CD4-positive, alpha-beta T cell (primary cell): ENCODE measurements at regions not wholly inside any gene's neighbourhood (a gene's known extent, or its start where the extent isn't known, plus 50 kb on each side); places are given as distances from the start of the nearest gene placed in this dataset.

Experiments used
- ATAC-seq: fragments of 200-7000 bp; cut with Tn5 transposase; one replicate; pipeline ENCODE4 v1.10.0; 2022; ENCODE audit warnings: mild to moderate bottlenecking; ENCODE audit not compliant: poor library complexity
- CTCF ChIA-PET: fragments of 350-600 bp; sonication (Branson Sonifier 250); formaldehyde crosslinking; loops from one replicate; lab custom pipeline; 2021; ENCODE audit warnings: antibody characterized with exemption, inconsistent platforms; lab: Charles Lee
- POLR2A ChIA-PET: fragments of 350-600 bp; sonication (Branson Sonifier 250); formaldehyde crosslinking; loops from one replicate; lab custom pipeline; 2021; ENCODE audit warnings: antibody characterized with exemption, inconsistent platforms; lab: Charles Lee
- DNase-seq, 14 experiments: peaks; one replicate each; pipeline ENCODE4 v3.0.0-alpha.2; 2013 to 2020; ENCODE audit warnings: mixed read lengths in 2 of 14
- H3K27ac ChIP-seq, 2 donors: one replicate each; pipeline versions ENCODE4 v1.5.1 to v1.7.0; 2013; ENCODE audit warnings: low read length in 2 of 2, low read depth in 1 of 2, mild to moderate bottlenecking in 1 of 2
- H3K27me3 ChIP-seq, 2 experiments: 1 replicate in 1 of 2; 2 replicates in 1 of 2; pipeline versions ENCODE4 v1.6.1 to v1.7.0; 2013; ENCODE audit warnings: low read length in 2 of 2, control low read depth in 1 of 2, mild to moderate bottlenecking in 1 of 2, moderate library complexity in 1 of 2; ENCODE audit not compliant: insufficient read depth in 2 of 2, control insufficient read depth in 1 of 2
- H3K36me3 ChIP-seq: one replicate; pipeline ENCODE4 v1.6.1; 2013; ENCODE audit warnings: low read length, control low read depth; ENCODE audit not compliant: insufficient read depth
- H3K4me1 ChIP-seq: one replicate; pipeline ENCODE4 v1.6.1; 2013; ENCODE audit warnings: low read length, control low read depth; ENCODE audit not compliant: insufficient read depth
- H3K4me3 ChIP-seq: one replicate; pipeline ENCODE4 v1.5.1; 2013; ENCODE audit warnings: mild to moderate bottlenecking, low read length, moderate library complexity
- H3K9me3 ChIP-seq, 2 experiments: 1 replicate in 1 of 2; 2 replicates in 1 of 2; pipeline versions ENCODE4 v1.6.1 to v1.7.0; 2013; ENCODE audit warnings: low read length in 2 of 2, mild to moderate bottlenecking in 2 of 2, control low read depth in 1 of 2, moderate library complexity in 1 of 2; ENCODE audit not compliant: control insufficient read depth in 1 of 2, insufficient read depth in 1 of 2
- H3K27ac Mint-ChIP-seq: one replicate; pipeline ENCODE4 v1.8.0; 2020; ENCODE audit warnings: mixed read lengths
- H3K27me3 Mint-ChIP-seq: one replicate; pipeline ENCODE4 v1.8.0; 2021; ENCODE audit warnings: mixed read lengths
- H3K36me3 Mint-ChIP-seq: one replicate; pipeline ENCODE4 v1.8.0; 2021; ENCODE audit warnings: low read depth, mixed read lengths
- H3K4me1 Mint-ChIP-seq: one replicate; pipeline ENCODE4 v1.8.0; 2021; ENCODE audit warnings: low read depth, mixed read lengths
- H3K4me3 Mint-ChIP-seq: one replicate; pipeline ENCODE4 v1.8.0; 2020; ENCODE audit warnings: mild to moderate bottlenecking, mixed read lengths
- H3K9me3 Mint-ChIP-seq: one replicate; pipeline ENCODE4 v1.8.0; 2020; ENCODE audit warnings: mixed read lengths
- CTCF ChIP-seq: fragments of 200-600 bp; IDR thresholded peaks from one replicate; pipeline ENCODE4 v1.8.0; 2022; ENCODE audit warnings: antibody characterized with exemption, mild to moderate bottlenecking
- intact Hi-C, 2 experiments: fragments of 100-400 bp; cut with DNase I in 1 of 2; cut with micrococcal nuclease in 1 of 2; formaldehyde crosslinking; loops; one replicate each; pipeline versions ENCODE4 v1.15.1 to v1.9.0; 2023 to 2025; cut with DNase I, micrococcal nuclease

DNA sequence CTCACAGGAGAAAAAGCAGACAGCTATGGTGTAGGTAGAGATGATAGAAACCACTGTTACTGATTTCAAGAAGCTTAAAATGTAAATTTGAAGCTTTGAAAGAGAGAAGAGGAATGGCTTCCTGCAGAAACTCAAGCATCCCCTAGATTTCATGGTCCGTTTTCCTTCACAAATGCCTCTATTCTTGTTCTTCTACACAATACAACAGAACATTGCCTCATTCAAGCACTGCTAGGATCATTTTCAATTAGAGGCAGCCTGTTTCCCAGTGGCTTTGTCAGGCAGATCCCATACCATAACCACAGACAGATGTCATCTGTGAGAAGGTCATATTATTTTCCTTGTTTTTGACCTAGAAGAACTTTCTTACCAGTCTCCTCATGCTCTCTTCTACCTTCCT lies 77.9 kb upstream of the SPRED1 start:
- Histone ChIP-seq H3K9me3 (no peaks in the 10 kb centered on the region), H3K36me3 (no peaks in the 10 kb centered on the region), H3K27ac (no peak overlapping the region), H3K27me3 (peaks cover 5 to 10% of the 10 kb centered on the region in 2 experiments), H3K4me3 (no peak overlapping the region), H3K4me1 (no peaks in the 10 kb centered on the region)
- CTCF ChIA-PET = no interaction called here
- Mint-ChIP-seq H3K4me3 (no peak overlapping the region), H3K9me3 (no peaks in the 10 kb centered on the region), H3K36me3 (no peaks in the 10 kb centered on the region), H3K4me1 (no peaks in the 10 kb centered on the region), H3K27me3 (peaks cover 40% of the 10 kb centered on the region), H3K27ac (no peak overlapping the region)
- POLR2A ChIA-PET = no interaction called here
- DNase-seq (no peak), ATAC-seq (no peak)
- intact Hi-C loops = no loop called here
- no peak for TF ChIP-seq CTCF

GRCh38 chr15:38176155-38176554 lies 76.5 kb upstream of the SPRED1 start:
- DNase-seq (no peak), ATAC-seq (no peak)
- H3K27me3 Mint-ChIP-seq = peaks cover 39% of the 10 kb centered on the region
- Histone ChIP-seq H3K27ac (no peak overlapping the region), H3K27me3 (peaks cover 5 to 7% of the 10 kb centered on the region in 2 experiments), H3K4me3 (no peak overlapping the region), H3K9me3 (no peaks in the 10 kb centered on the region), H3K36me3 (no peaks in the 10 kb centered on the region), H3K4me1 (no peaks in the 10 kb centered on the region)
- POLR2A ChIA-PET = no interaction called here
- no peak for TF ChIP-seq CTCF
- intact Hi-C loops = no loop called here
- H3K9me3 Mint-ChIP-seq = no peaks in the 10 kb centered on the region
- H3K4me3 Mint-ChIP-seq = no peak overlapping the region
- H3K36me3 Mint-ChIP-seq = no peaks in the 10 kb centered on the region
- no peaks in the 10 kb centered on the region for H3K4me1 Mint-ChIP-seq
- H3K27ac Mint-ChIP-seq = no peak overlapping the region
- CTCF ChIA-PET = no interaction called here

GRCh38 chr15:38176691-38177090 lies 75.9 kb upstream of the SPRED1 start:
- H3K4me1 ChIP-seq = no peaks in the 10 kb centered on the region
- no peak for ATAC-seq
- no peaks in the 10 kb centered on the region for H3K36me3 Mint-ChIP-seq
- no peak for DNase-seq
- no peak overlapping the region for H3K4me3 ChIP-seq
- ChIA-PET CTCF (no interaction called here), POLR2A (no interaction called here)
- peaks cover 39% of the 10 kb centered on the region for H3K27me3 Mint-ChIP-seq
- no peaks in the 10 kb centered on the region for H3K36me3 ChIP-seq
- intact Hi-C loops = no loop called here
- no peak overlapping the region for H3K27ac ChIP-seq
- no peak overlapping the region for H3K27ac Mint-ChIP-seq
- no peaks in the 10 kb centered on the region for H3K9me3 ChIP-seq
- TF ChIP-seq CTCF = no peak
- no peaks in the 10 kb centered on the region for H3K9me3 Mint-ChIP-seq
- no peak overlapping the region for H3K4me3 Mint-ChIP-seq
- H3K4me1 Mint-ChIP-seq = no peaks in the 10 kb centered on the region
- H3K27me3 ChIP-seq = peaks cover 5 to 7% of the 10 kb centered on the region in 2 experiments
